Gastrocnemius medialis (tissue), 4 donors: ENCODE measurements at regions not wholly inside any gene's neighbourhood (a gene's known extent, or its start where the extent isn't known, plus 50 kb on each side); places are given as distances from the start of the nearest gene placed in this dataset.

ENCODE experiments used
- CTCF ChIP-seq, 5 experiments: fragments of 450-650 bp in 3 of 5; fragments of 200-600 bp in 2 of 5; sonication (generic) in 2 of 5; IDR thresholded peaks in 4 of 5; conservative IDR thresholded peaks in 1 of 5; 1 replicate in 4 of 5; 2 replicates in 1 of 5; pipeline ENCODE4 v1.5.1; 2016 to 2019; ENCODE audit warnings: antibody characterized with exemption in 5 of 5, mild to moderate bottlenecking in 3 of 5, moderate library complexity in 3 of 5
- POLR2A ChIP-seq, 2 donors: fragments of 450-650 bp; IDR thresholded peaks; one replicate each; pipeline ENCODE4 v1.6.1; 2017; ENCODE audit warnings: antibody characterized with exemption in 2 of 2, mild to moderate bottlenecking in 2 of 2, moderate library complexity in 2 of 2

GRCh38 chr2:57218206-57218605, 828.4 kb upstream of the VRK2 start:
- no peak for TF ChIP-seq POLR2A (IDR thresholded peaks at IDR 0.05)
- no peak for TF ChIP-seq CTCF (IDR thresholded peaks at IDR 0.05 in 4 of 5, conservative IDR thresholded peaks at IDR 0.05 in 1 of 5)
